K562 (cell line): ENCODE measurements at regions not wholly inside any gene's neighbourhood (a gene's known extent, or its start where the extent isn't known, plus 50 kb on each side); places are given as distances from the start of the nearest gene placed in this dataset.

ENCODE experiments used
- ATAC-seq: fragments of 200-7000 bp; cut with Tn5 transposase; 3 replicates; pipeline ENCODE4 v1.9.1; 2020; ENCODE audit warnings: moderate library complexity
- BruUV-seq: library from RNA; stranded (reverse); fragments of 400-500 nt; replicated peaks from 2 replicates; lab custom pipeline; 2021; lab: Mats Ljungman, UMichigan
- CTCF ChIA-PET: fragments of 300-600 bp; formaldehyde crosslinking; extraction: SDS; loops from one replicate; lab custom pipeline; 2021; ENCODE audit warnings: low intra/inter-chr PET ratio; lab: Yijun Ruan, JAX
- POLR2A ChIA-PET: fragments of 300-600, 350-650 bp; sonication (Branson Sonifier 250); formaldehyde crosslinking; extraction: SDS; loops from one replicate; lab custom pipeline; 2021; ENCODE audit warnings: antibody characterized with exemption, inconsistent platforms; lab: Yijun Ruan, JAX
- DNase-seq, 4 experiments: peaks; one replicate each; pipeline versions ENCODE4 v3.0.0 to v3.0.0-alpha.2; 2011 to 2018; ENCODE audit warnings: low spot score in 3 of 4, mixed read lengths in 3 of 4; ENCODE audit errors: extremely low read depth in 1 of 4
- FAIRE-seq: peaks from 2 replicates; lab custom pipeline; 2011; peaks lifted over from hg19 to GRCh38; lab: Jason Lieb, UNC
- H2AFZ ChIP-seq: 2 replicates; pipeline ENCODE4 v1.6.0; 2011; ENCODE audit warnings: low read depth, low read length, control low read depth, inconsistent platforms
- H3K27ac ChIP-seq: fragments of 200-600 bp; 3 replicates; pipeline ENCODE4 v1.8.0; 2011; ENCODE audit warnings: low read depth, mild to moderate bottlenecking, control low read depth, inconsistent platforms, low read length, moderate library complexity, mixed read lengths; ENCODE audit errors: extremely low read depth
- H3K27me3 ChIP-seq, 2 experiments: fragments of 300-600 bp in 1 of 2; 2 replicates in 1 of 2; 3 replicates in 1 of 2; pipeline versions ENCODE4 v1.6.0 to v1.8.0; 2011; ENCODE audit warnings: inconsistent platforms in 2 of 2, low read length in 2 of 2, mild to moderate bottlenecking in 1 of 2, mixed read lengths in 1 of 2, moderate library complexity in 1 of 2; ENCODE audit not compliant: control insufficient read depth in 2 of 2, insufficient read depth in 2 of 2
- H3K36me3 ChIP-seq: fragments of 300-600 bp; 3 replicates; pipeline ENCODE4 v1.8.0; 2011; ENCODE audit warnings: mild to moderate bottlenecking, low read length, inconsistent platforms; ENCODE audit not compliant: control insufficient read depth, insufficient read depth
- H3K4me1 ChIP-seq, 2 experiments: fragments of 200-600 bp in 1 of 2; replicated peaks in 1 of 2; 2 replicates in 1 of 2; 3 replicates in 1 of 2; pipeline versions ENCODE4 v1.5.1 to v1.8.0; 2011; ENCODE audit warnings: inconsistent platforms in 2 of 2, low read length in 2 of 2, mild to moderate bottlenecking in 1 of 2, mixed read lengths in 1 of 2, moderate library complexity in 1 of 2; ENCODE audit not compliant: control insufficient read depth in 2 of 2, insufficient read depth in 2 of 2
- H3K4me2 ChIP-seq: 2 replicates; pipeline ENCODE4 v1.6.1; 2011; ENCODE audit warnings: low read length, control low read depth, inconsistent platforms, mixed read lengths; ENCODE audit not compliant: insufficient read depth
- H3K4me3 ChIP-seq: fragments of 200-600 bp; sonication (generic), shearing (Covaris generic); 2 replicates; pipeline ENCODE4 v1.5.1; 2016; ENCODE audit warnings: control low read depth, inconsistent platforms
- H3K79me2 ChIP-seq: fragments of 200-600 bp; 3 replicates; pipeline ENCODE4 v1.8.0; 2011; ENCODE audit warnings: low read length, inconsistent platforms; ENCODE audit not compliant: control insufficient read depth, insufficient read depth
- H3K9ac ChIP-seq, 2 experiments: 2 replicates each; pipeline versions ENCODE4 v1.6.0 to v1.6.1; 2011; ENCODE audit warnings: low read depth in 2 of 2, low read length in 2 of 2, control low read depth in 1 of 2, inconsistent platforms in 1 of 2, mild to moderate bottlenecking in 1 of 2, mixed read lengths in 1 of 2; ENCODE audit not compliant: insufficient read depth in 1 of 2
- H3K9me1 ChIP-seq: one replicate; pipeline ENCODE4 v1.6.0; 2011; ENCODE audit warnings: inconsistent platforms, mild to moderate bottlenecking, low read length, moderate library complexity; ENCODE audit not compliant: control insufficient read depth, insufficient read depth
- H3K9me3 ChIP-seq: replicated peaks from 2 replicates; pipeline ENCODE4 v1.5.1; 2011; ENCODE audit warnings: low read depth, low read length, inconsistent platforms; ENCODE audit not compliant: control insufficient read depth, insufficient read depth
- H4K20me1 ChIP-seq: replicated peaks from 2 replicates; pipeline ENCODE4 v1.6.1; 2011; ENCODE audit warnings: low read length, inconsistent platforms, mixed read lengths; ENCODE audit not compliant: control insufficient read depth, insufficient read depth
- ATF1 ChIP-seq, 2 experiments: fragments of 450-650 bp in 1 of 2; IDR thresholded peaks; 2 replicates each; pipeline ENCODE4 v1.6.1; 2016; ENCODE audit warnings: missing compliant biosample characterization in 1 of 2, missing genetic modification characterization in 1 of 2
- CBFB ChIP-seq: sonication (generic); formaldehyde crosslinking; IDR thresholded peaks from 2 replicates; pipeline ENCODE4 v1.4.0; 2020; ENCODE audit warnings: mild to moderate bottlenecking, missing genetic modification reagents
- CC2D1A ChIP-seq: fragments of 450-650 bp; IDR thresholded peaks from 2 replicates; pipeline ENCODE4 v1.6.1; 2017; ENCODE audit warnings: mild to moderate bottlenecking
- HNRNPK ChIP-seq: fragments of 200-400 bp; formaldehyde crosslinking; IDR thresholded peaks from one replicate; pipeline ENCODE4 v1.6.1; 2018; ENCODE audit warnings: mild to moderate bottlenecking, low read depth, low read length; ENCODE audit not compliant: poor library complexity, severe bottlenecking
- NEUROD1 ChIP-seq: fragments of 150-350 bp; IDR thresholded peaks from 2 replicates; pipeline ENCODE4 v1.6.1; 2014; ENCODE audit warnings: borderline replicate concordance, low read length, low read depth; ENCODE audit not compliant: partially characterized antibody
- NRF1 ChIP-seq, 2 experiments: fragments of 450-650 bp; IDR thresholded peaks in 1 of 2; conservative IDR thresholded peaks in 1 of 2; 2 replicates each; pipeline ENCODE4 v1.6.1; 2014; ENCODE audit warnings: mild to moderate bottlenecking in 2 of 2
- PRMT5 ChIP-seq: sonication (generic); formaldehyde crosslinking; IDR thresholded peaks from 2 replicates; pipeline ENCODE4 v1.5.0; 2020; ENCODE audit warnings: missing genetic modification reagents
- PTRF ChIP-seq: fragments of 450-650 bp; IDR thresholded peaks from 2 replicates; pipeline ENCODE4 v1.6.1; 2016; ENCODE audit warnings: mild to moderate bottlenecking, missing genetic modification characterization, missing compliant biosample characterization
- WGBS: fragments of 100-300 bp; shearing (Covaris generic); methylation state at CpG from one replicate; pipeline ENCODE4 v1.1.6; 2016; ENCODE audit warnings: low coverage, mixed read lengths; ENCODE audit not compliant: insufficient coverage; ENCODE audit errors: missing lambda C conversion rate; 5-methylcytosine and 5-hydroxymethylcytosine counted together
- in situ Hi-C: fragments of 300-500 bp; cut with MboI; formaldehyde crosslinking; loops from 4 replicates; pipeline ENCODE4 v1.15.0; 2018; ENCODE audit warnings: inconsistent platforms, mixed read lengths
- intact Hi-C: fragments of 100-400 bp; cut with micrococcal nuclease; formaldehyde crosslinking; loops from 2 replicates; pipeline ENCODE4 v1.14.2; 2022
- TF ChIP-seq, protein P1 (sequence below): conservative IDR thresholded peaks from 2 replicates; pipeline ENCODE4 v1.6.1; 2011; ENCODE audit warnings: low read depth, mild to moderate bottlenecking, low read length; ENCODE audit not compliant: control insufficient read depth

DNA sequence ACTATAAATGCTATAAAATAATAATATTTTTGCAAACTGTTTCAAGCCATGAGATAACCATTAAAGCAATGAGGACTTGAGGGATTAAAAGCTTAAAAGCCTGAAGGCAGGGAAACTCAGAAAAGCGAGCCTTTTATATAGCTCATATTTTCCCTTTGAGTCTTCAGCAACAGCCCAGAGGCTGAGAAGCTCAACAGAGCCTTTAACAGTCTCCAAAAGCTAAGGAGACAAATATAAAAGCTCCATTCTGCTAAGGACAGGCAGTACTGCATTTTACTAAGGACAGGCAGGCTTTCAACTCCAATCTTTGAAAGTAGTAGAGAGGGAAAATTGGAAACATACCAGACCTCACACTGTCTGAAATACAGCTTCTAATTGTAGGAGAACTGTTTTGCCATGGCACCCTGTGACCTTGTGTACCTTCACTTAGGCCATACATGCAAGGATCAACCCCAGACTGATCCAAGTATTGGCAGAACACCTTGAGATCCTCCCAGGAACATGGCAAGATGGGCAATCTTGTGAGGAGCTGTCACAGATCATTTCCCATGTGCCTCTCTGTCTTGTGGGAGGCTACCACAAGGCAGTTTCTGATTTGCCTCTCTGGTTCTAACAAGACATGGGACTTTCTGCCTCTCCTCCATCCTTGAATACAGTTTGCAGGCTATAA lies 53.1 kb upstream of the ARNT2 start:
- no peaks in the 10 kb centered on the region for H4K20me1 ChIP-seq
- no peaks in the 10 kb centered on the region for H3K4me1 ChIP-seq
- H3K36me3 ChIP-seq = no peaks in the 10 kb centered on the region
- intact Hi-C loops (no loop called here), in situ Hi-C loops (no loop called here)
- H3K4me2 ChIP-seq = no peak overlapping the region
- no peaks in the 10 kb centered on the region for H3K9me3 ChIP-seq
- ATAC-seq = no peak
- ChIA-PET POLR2A (interaction anchor here (0.8 kb wide), 1 partner anchor 15 kb away, joined by 5 read pairs; no protein-coding TSS in a partner anchor), CTCF (no interaction called here)
- H3K4me3 ChIP-seq = no peak overlapping the region
- H3K79me2 ChIP-seq = no peaks in the 10 kb centered on the region
- no peak for TF ChIP-seq NEUROD1
- TF ChIP-seq ATF1 (CRISPR knock-in tag; IDR thresholded peaks at IDR 0.05) = no peak
- TF ChIP-seq ATF1 (tag; IDR thresholded peaks at IDR 0.05) = no peak
- no peak for TF ChIP-seq PRMT5 (CRISPR knock-in tag)
- TF ChIP-seq CBFB (CRISPR knock-in tag) = no peak
- no peak for TF ChIP-seq HNRNPK
- TF ChIP-seq NRF1 (conservative IDR thresholded peaks at IDR 0.05 in 1 of 2, IDR thresholded peaks at IDR 0.05 in 1 of 2) = no peak
- TF ChIP-seq CC2D1A = no peak
- TF ChIP-seq, protein P1, sequence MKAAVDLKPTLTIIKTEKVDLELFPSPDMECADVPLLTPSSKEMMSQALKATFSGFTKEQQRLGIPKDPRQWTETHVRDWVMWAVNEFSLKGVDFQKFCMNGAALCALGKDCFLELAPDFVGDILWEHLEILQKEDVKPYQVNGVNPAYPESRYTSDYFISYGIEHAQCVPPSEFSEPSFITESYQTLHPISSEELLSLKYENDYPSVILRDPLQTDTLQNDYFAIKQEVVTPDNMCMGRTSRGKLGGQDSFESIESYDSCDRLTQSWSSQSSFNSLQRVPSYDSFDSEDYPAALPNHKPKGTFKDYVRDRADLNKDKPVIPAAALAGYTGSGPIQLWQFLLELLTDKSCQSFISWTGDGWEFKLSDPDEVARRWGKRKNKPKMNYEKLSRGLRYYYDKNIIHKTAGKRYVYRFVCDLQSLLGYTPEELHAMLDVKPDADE = no peak
- TF ChIP-seq PTRF = no peak
- no peak overlapping the region for H2AFZ ChIP-seq
- no peak for FAIRE-seq
- 0% methylated on average over 1 of the region's 1 CpG for WGBS
- H3K9me1 ChIP-seq = no peaks in the 10 kb centered on the region
- no peaks in the 10 kb centered on the region for H3K27me3 ChIP-seq
- no TSS peak for BruUV-seq
- no peak overlapping the region for H3K27ac ChIP-seq
- no peak for DNase-seq
- H3K9ac ChIP-seq = no peak overlapping the region
